Activated naive CD4-positive, alpha-beta T cell treated with anti-CD3 and anti-CD28 coated beads, Interleukin-2, amount 50 U/mL, for 24 hours (primary cell): ENCODE measurements at regions not wholly inside any gene's neighbourhood (a gene's known extent, or its start where the extent isn't known, plus 50 kb on each side); places are given as distances from the start of the nearest gene placed in this dataset.

ENCODE experiments used
- H3K27ac Mint-ChIP-seq: one replicate; pipeline ENCODE4 v1.8.0; 2021; ENCODE audit warnings: mild to moderate bottlenecking, mixed read lengths
- H3K27me3 Mint-ChIP-seq: one replicate; pipeline ENCODE4 v1.8.0; 2021; ENCODE audit warnings: mixed read lengths
- H3K36me3 Mint-ChIP-seq: one replicate; pipeline ENCODE4 v1.8.0; 2021; ENCODE audit warnings: mixed read lengths
- H3K4me1 Mint-ChIP-seq: one replicate; pipeline ENCODE4 v1.8.0; 2021; ENCODE audit warnings: mixed read lengths
- H3K4me3 Mint-ChIP-seq: one replicate; pipeline ENCODE4 v1.8.0; 2021; ENCODE audit warnings: mild to moderate bottlenecking, mixed read lengths
- H3K9me3 Mint-ChIP-seq: one replicate; pipeline ENCODE4 v1.8.0; 2021; ENCODE audit warnings: mixed read lengths

GRCh38 chr9:31629292-31629691 is 755.2 kb upstream of the ACO1 start:
- H3K4me3 Mint-ChIP-seq: no peak overlapping the region
- H3K27me3 Mint-ChIP-seq: no peaks in the 10 kb centered on the region
- H3K36me3 Mint-ChIP-seq: no peaks in the 10 kb centered on the region
- H3K4me1 Mint-ChIP-seq: no peaks in the 10 kb centered on the region
- H3K27ac Mint-ChIP-seq: no peak overlapping the region
- no peaks in the 10 kb centered on the region for H3K9me3 Mint-ChIP-seq

- Mint-ChIP-seq H3K4me1 (peaks cover 5% of the 10 kb centered on the region), H3K27me3 (no peaks in the 10 kb centered on the region), H3K4me3 (no peak overlapping the region), H3K36me3 (no peaks in the 10 kb centered on the region), H3K27ac (no peak overlapping the region), H3K9me3 (no peaks in the 10 kb centered on the region)
Observed at GRCh38 chr9:31637265-31637664, 747.2 kb upstream of the ACO1 start.

GRCh38 chr9:31637861-31638260 is 746.6 kb upstream of the ACO1 start:
- peaks cover 5% of the 10 kb centered on the region for H3K4me1 Mint-ChIP-seq
- H3K36me3 Mint-ChIP-seq: no peaks in the 10 kb centered on the region
- no peaks in the 10 kb centered on the region for H3K9me3 Mint-ChIP-seq
- no peaks in the 10 kb centered on the region for H3K27me3 Mint-ChIP-seq
- no peak overlapping the region for H3K27ac Mint-ChIP-seq
- no peak overlapping the region for H3K4me3 Mint-ChIP-seq

- Mint-ChIP-seq H3K27ac (no peak overlapping the region), H3K36me3 (no peaks in the 10 kb centered on the region)
Observed at GRCh38 chr9:31639451-31639850, 745.0 kb upstream of the ACO1 start.

GRCh38 chr9:31669311-31669710 is 715.1 kb upstream of the ACO1 start:
- Mint-ChIP-seq H3K9me3 (no peaks in the 10 kb centered on the region), H3K27ac (no peak overlapping the region), H3K27me3 (no peaks in the 10 kb centered on the region), H3K4me1 (peaks cover 10% of the 10 kb centered on the region), H3K36me3 (no peaks in the 10 kb centered on the region), H3K4me3 (no peak overlapping the region)

More at GRCh38 chr9:31639451-31639850, 745.0 kb upstream of the ACO1 start:
- H3K4me3 Mint-ChIP-seq: no peak overlapping the region
- no peaks in the 10 kb centered on the region for H3K27me3 Mint-ChIP-seq
- peaks cover 5% of the 10 kb centered on the region for H3K4me1 Mint-ChIP-seq
- H3K9me3 Mint-ChIP-seq: no peaks in the 10 kb centered on the region

- no peak overlapping the region for H3K27ac Mint-ChIP-seq
- no peak overlapping the region for H3K4me3 Mint-ChIP-seq
- no peaks in the 10 kb centered on the region for H3K9me3 Mint-ChIP-seq
- no peaks in the 10 kb centered on the region for H3K36me3 Mint-ChIP-seq
- no peaks in the 10 kb centered on the region for H3K27me3 Mint-ChIP-seq
- H3K4me1 Mint-ChIP-seq: peaks cover 10% of the 10 kb centered on the region
Observed at GRCh38 chr9:31671011-31671410, 713.4 kb upstream of the ACO1 start.

- H3K9me3 Mint-ChIP-seq: no peaks in the 10 kb centered on the region
- no peak overlapping the region for H3K27ac Mint-ChIP-seq
- no peak overlapping the region for H3K4me3 Mint-ChIP-seq
- H3K27me3 Mint-ChIP-seq: no peaks in the 10 kb centered on the region
- H3K36me3 Mint-ChIP-seq: no peaks in the 10 kb centered on the region
- peaks cover 22% of the 10 kb centered on the region for H3K4me1 Mint-ChIP-seq
Observed at GRCh38 chr9:31674264-31674663, 710.2 kb upstream of the ACO1 start.

- Mint-ChIP-seq H3K9me3 (peaks cover 4% of the 10 kb centered on the region), H3K4me3 (no peak overlapping the region), H3K27ac (no peak overlapping the region), H3K36me3 (no peaks in the 10 kb centered on the region), H3K27me3 (no peaks in the 10 kb centered on the region), H3K4me1 (peaks cover 15% of the 10 kb centered on the region)
Observed at GRCh38 chr9:31677415-31677814, 707.0 kb upstream of the ACO1 start.

- H3K27me3 Mint-ChIP-seq: no peaks in the 10 kb centered on the region
- H3K4me3 Mint-ChIP-seq: no peak overlapping the region
- H3K36me3 Mint-ChIP-seq: no peaks in the 10 kb centered on the region
- no peak overlapping the region for H3K27ac Mint-ChIP-seq
- H3K9me3 Mint-ChIP-seq: peaks cover 4% of the 10 kb centered on the region
- peaks cover 15% of the 10 kb centered on the region for H3K4me1 Mint-ChIP-seq
Observed at GRCh38 chr9:31677877-31678276, 706.6 kb upstream of the ACO1 start.

GRCh38 chr9:31683116-31683515 is 701.3 kb upstream of the ACO1 start:
- H3K9me3 Mint-ChIP-seq: peaks cover 4% of the 10 kb centered on the region
- no peaks in the 10 kb centered on the region for H3K36me3 Mint-ChIP-seq
- no peaks in the 10 kb centered on the region for H3K27me3 Mint-ChIP-seq
- no peak overlapping the region for H3K27ac Mint-ChIP-seq
- no peak overlapping the region for H3K4me3 Mint-ChIP-seq
- peaks cover 3% of the 10 kb centered on the region for H3K4me1 Mint-ChIP-seq

GRCh38 chr9:31697956-31698355 is 686.5 kb upstream of the ACO1 start:
- peaks cover 14% of the 10 kb centered on the region for H3K4me1 Mint-ChIP-seq
- H3K36me3 Mint-ChIP-seq: no peaks in the 10 kb centered on the region
- H3K27ac Mint-ChIP-seq: no peak overlapping the region
- no peaks in the 10 kb centered on the region for H3K27me3 Mint-ChIP-seq
- no peak overlapping the region for H3K4me3 Mint-ChIP-seq
- no peaks in the 10 kb centered on the region for H3K9me3 Mint-ChIP-seq

- no peaks in the 10 kb centered on the region for H3K36me3 Mint-ChIP-seq
- H3K9me3 Mint-ChIP-seq: no peaks in the 10 kb centered on the region
- H3K27me3 Mint-ChIP-seq: no peaks in the 10 kb centered on the region
- H3K27ac Mint-ChIP-seq: no peak overlapping the region
- no peak overlapping the region for H3K4me3 Mint-ChIP-seq
- H3K4me1 Mint-ChIP-seq: peaks cover 14% of the 10 kb centered on the region
Observed at GRCh38 chr9:31699836-31700235, 684.6 kb upstream of the ACO1 start.

- peak overlapping the region; percentile 31 for H3K27ac Mint-ChIP-seq
- no peak overlapping the region for H3K4me3 Mint-ChIP-seq
- no peaks in the 10 kb centered on the region for H3K9me3 Mint-ChIP-seq
- no peaks in the 10 kb centered on the region for H3K36me3 Mint-ChIP-seq
- peaks cover 14% of the 10 kb centered on the region for H3K4me1 Mint-ChIP-seq
- H3K27me3 Mint-ChIP-seq: no peaks in the 10 kb centered on the region
Observed at GRCh38 chr9:31700252-31701045, 684.0 kb upstream of the ACO1 start.

GRCh38 chr9:31702957-31703356 is 681.5 kb upstream of the ACO1 start:
- no peaks in the 10 kb centered on the region for H3K27me3 Mint-ChIP-seq
- H3K4me3 Mint-ChIP-seq: no peak overlapping the region
- H3K27ac Mint-ChIP-seq: no peak overlapping the region
- H3K36me3 Mint-ChIP-seq: no peaks in the 10 kb centered on the region
- H3K4me1 Mint-ChIP-seq: peaks cover 14% of the 10 kb centered on the region
- H3K9me3 Mint-ChIP-seq: no peaks in the 10 kb centered on the region

- H3K27ac Mint-ChIP-seq: no peak overlapping the region
- no peaks in the 10 kb centered on the region for H3K27me3 Mint-ChIP-seq
- no peaks in the 10 kb centered on the region for H3K9me3 Mint-ChIP-seq
- H3K4me1 Mint-ChIP-seq: no peaks in the 10 kb centered on the region
- no peak overlapping the region for H3K4me3 Mint-ChIP-seq
- H3K36me3 Mint-ChIP-seq: no peaks in the 10 kb centered on the region
Observed at GRCh38 chr9:31715250-31715649, 669.2 kb upstream of the ACO1 start.

- Mint-ChIP-seq H3K27me3 (no peaks in the 10 kb centered on the region), H3K4me3 (no peak overlapping the region), H3K36me3 (no peaks in the 10 kb centered on the region), H3K9me3 (peaks cover 3% of the 10 kb centered on the region), H3K4me1 (no peaks in the 10 kb centered on the region), H3K27ac (no peak overlapping the region)
Observed at GRCh38 chr9:31719262-31719661, 665.2 kb upstream of the ACO1 start.

- Mint-ChIP-seq H3K4me1 (no peaks in the 10 kb centered on the region), H3K4me3 (no peak overlapping the region)
Observed at GRCh38 chr9:31730398-31730797, 654.0 kb upstream of the ACO1 start.

More at GRCh38 chr9:31730398-31730797, 654.0 kb upstream of the ACO1 start:
- H3K27me3 Mint-ChIP-seq: no peaks in the 10 kb centered on the region
- no peaks in the 10 kb centered on the region for H3K9me3 Mint-ChIP-seq
- no peaks in the 10 kb centered on the region for H3K36me3 Mint-ChIP-seq
- no peak overlapping the region for H3K27ac Mint-ChIP-seq
